ENCODE measurements at regions not wholly inside any gene's neighbourhood (a gene's known extent, or its start where the extent isn't known, plus 50 kb on each side); places are given as distances from the start of the nearest gene placed in this dataset.
A peak's percentile ranks its signal among the peaks of the same experiment; 100 is the strongest.

DNA sequence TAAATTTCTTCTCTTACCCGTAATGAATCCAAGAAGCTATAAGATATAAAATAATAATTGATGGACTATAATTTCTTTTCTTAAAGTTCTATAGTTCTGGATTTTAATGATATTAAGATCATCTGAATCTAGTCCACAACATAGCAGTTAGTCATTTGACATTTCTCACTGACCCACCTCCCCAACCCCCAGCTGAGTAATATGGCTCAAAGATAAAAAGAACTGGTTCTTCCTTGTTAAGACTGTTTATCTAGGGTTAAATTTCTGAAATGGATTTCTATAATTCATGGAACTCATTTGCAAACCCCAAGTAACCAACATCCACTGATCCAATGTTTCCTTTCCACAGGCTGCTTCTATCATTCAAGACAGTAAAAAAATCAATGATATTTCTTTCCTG, 133.9 kb upstream of the SOX9 start:
- no peak overlapping the region for H2AFZ ChIP-seq (ENCODE audit: control insufficient read depth, low read length)
- H4K20me1 ChIP-seq (ENCODE audit: control insufficient read depth, extremely low read depth, insufficient read depth, low read length), result no peaks in the 10 kb centered on the region
- peaks cover 41% of the 10 kb centered on the region for H3K4me1 ChIP-seq (ENCODE audit: control insufficient read depth, extremely low read depth, insufficient read depth, low read length)
- no peaks in the 10 kb centered on the region for H3K79me2 ChIP-seq (ENCODE audit: control insufficient read depth, insufficient read depth, low read length)
- DNase-seq (ENCODE audit: low read depth, low spot score) (no peak), FAIRE-seq (no peak)
- no peak overlapping the region for H3K4me2 ChIP-seq (ENCODE audit: control insufficient read depth, extremely low read depth, insufficient read depth, low read depth, low read length)
- TF ChIP-seq, protein P1, sequence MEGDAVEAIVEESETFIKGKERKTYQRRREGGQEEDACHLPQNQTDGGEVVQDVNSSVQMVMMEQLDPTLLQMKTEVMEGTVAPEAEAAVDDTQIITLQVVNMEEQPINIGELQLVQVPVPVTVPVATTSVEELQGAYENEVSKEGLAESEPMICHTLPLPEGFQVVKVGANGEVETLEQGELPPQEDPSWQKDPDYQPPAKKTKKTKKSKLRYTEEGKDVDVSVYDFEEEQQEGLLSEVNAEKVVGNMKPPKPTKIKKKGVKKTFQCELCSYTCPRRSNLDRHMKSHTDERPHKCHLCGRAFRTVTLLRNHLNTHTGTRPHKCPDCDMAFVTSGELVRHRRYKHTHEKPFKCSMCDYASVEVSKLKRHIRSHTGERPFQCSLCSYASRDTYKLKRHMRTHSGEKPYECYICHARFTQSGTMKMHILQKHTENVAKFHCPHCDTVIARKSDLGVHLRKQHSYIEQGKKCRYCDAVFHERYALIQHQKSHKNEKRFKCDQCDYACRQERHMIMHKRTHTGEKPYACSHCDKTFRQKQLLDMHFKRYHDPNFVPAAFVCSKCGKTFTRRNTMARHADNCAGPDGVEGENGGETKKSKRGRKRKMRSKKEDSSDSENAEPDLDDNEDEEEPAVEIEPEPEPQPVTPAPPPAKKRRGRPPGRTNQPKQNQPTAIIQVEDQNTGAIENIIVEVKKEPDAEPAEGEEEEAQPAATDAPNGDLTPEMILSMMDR (optimal IDR thresholded peaks at IDR 0.05 in 1 of 3, IDR thresholded peaks at IDR 0.05 in 1 of 3, conservative IDR thresholded peaks at IDR 0.05 in 1 of 3; ENCODE audit: extremely low read depth in 1 of 3, insufficient read depth in 2 of 3, low read length in 3 of 3), result no peak
- TF ChIP-seq EZH2 (IDR thresholded peaks at IDR 0.05; ENCODE audit: low read length), result no peak
- no peaks in the 10 kb centered on the region for H3K36me3 ChIP-seq (ENCODE audit: control insufficient read depth in 2 of 2, extremely low read depth in 1 of 2, insufficient read depth in 2 of 2, low read length in 2 of 2)
- no peak overlapping the region for H3K27ac ChIP-seq (ENCODE audit: control insufficient read depth, insufficient read depth, low read length)
- no peaks in the 10 kb centered on the region for H3K9me3 ChIP-seq (ENCODE audit: control insufficient read depth, low read depth, low read length)
- no peak overlapping the region for H3K9ac ChIP-seq (ENCODE audit: control insufficient read depth, extremely low read depth, insufficient read depth, low read length)
- no peak overlapping the region for H3K4me3 ChIP-seq (ENCODE audit: control insufficient read depth in 2 of 3, extremely low read depth in 1 of 3, insufficient read depth in 2 of 3, low read depth in 1 of 3, low read length in 3 of 3)
- H3K9me1 ChIP-seq (ENCODE audit: control insufficient read depth, extremely low read depth, insufficient read depth, low read length), result peaks cover 2% of the 10 kb centered on the region
- dilution Hi-C loops (cut with MboI; ENCODE audit: extremely low pct_ligation_motif_present, low sequenced_read_pairs), result no loop called here
- no peaks in the 10 kb centered on the region for H3K27me3 ChIP-seq (ENCODE audit: control insufficient read depth, extremely low read depth, insufficient read depth, low read length)

DNA sequence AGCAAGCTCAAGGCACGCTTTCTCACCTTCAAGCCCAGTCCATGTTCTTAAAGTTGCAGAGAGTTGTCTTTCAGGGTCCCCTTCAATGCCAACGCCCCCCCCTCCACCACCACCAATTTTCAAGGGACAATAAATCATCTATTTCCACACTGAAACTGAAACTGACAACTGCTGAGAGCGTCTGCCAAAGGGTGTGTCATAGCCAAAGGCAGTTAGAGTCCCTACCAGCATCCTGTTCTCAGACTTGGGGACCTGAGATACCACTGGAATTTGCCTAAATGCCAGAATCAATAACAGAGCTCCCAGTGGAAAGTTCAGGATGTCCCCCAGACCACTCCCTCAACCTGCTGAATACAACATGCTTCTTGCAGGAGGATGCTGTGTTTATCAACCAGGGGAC, 133.2 kb upstream of the SOX9 start:
- Histone ChIP-seq H3K9ac (ENCODE audit: control insufficient read depth, extremely low read depth, insufficient read depth, low read length) (no peak overlapping the region), H3K27me3 (ENCODE audit: control insufficient read depth, extremely low read depth, insufficient read depth, low read length) (no peaks in the 10 kb centered on the region), H3K79me2 (ENCODE audit: control insufficient read depth, insufficient read depth, low read length) (no peaks in the 10 kb centered on the region), H3K4me2 (ENCODE audit: control insufficient read depth, extremely low read depth, insufficient read depth, low read depth, low read length) (peak overlapping the region; percentile 61), H3K9me3 (ENCODE audit: control insufficient read depth, low read depth, low read length) (no peaks in the 10 kb centered on the region), H3K9me1 (ENCODE audit: control insufficient read depth, extremely low read depth, insufficient read depth, low read length) (peaks cover 2% of the 10 kb centered on the region), H2AFZ (ENCODE audit: control insufficient read depth, low read length) (no peak overlapping the region), H4K20me1 (ENCODE audit: control insufficient read depth, extremely low read depth, insufficient read depth, low read length) (no peaks in the 10 kb centered on the region), H3K36me3 (ENCODE audit: control insufficient read depth in 2 of 2, extremely low read depth in 1 of 2, insufficient read depth in 2 of 2, low read length in 2 of 2) (no peaks in the 10 kb centered on the region), H3K27ac (ENCODE audit: control insufficient read depth, insufficient read depth, low read length) (no peak overlapping the region), H3K4me1 (ENCODE audit: control insufficient read depth, extremely low read depth, insufficient read depth, low read length) (peaks cover 41% of the 10 kb centered on the region), H3K4me3 (ENCODE audit: control insufficient read depth in 2 of 3, extremely low read depth in 1 of 3, insufficient read depth in 2 of 3, low read depth in 1 of 3, low read length in 3 of 3) (no peak overlapping the region)
- TF ChIP-seq, protein P1 (optimal IDR thresholded peaks at IDR 0.05 in 1 of 3, IDR thresholded peaks at IDR 0.05 in 1 of 3, conservative IDR thresholded peaks at IDR 0.05 in 1 of 3; ENCODE audit: extremely low read depth in 1 of 3, insufficient read depth in 2 of 3, low read length in 3 of 3), result no peak
- TF ChIP-seq EZH2 (IDR thresholded peaks at IDR 0.05; ENCODE audit: low read length), result no peak
- dilution Hi-C loops (cut with MboI; ENCODE audit: extremely low pct_ligation_motif_present, low sequenced_read_pairs), result no loop called here
- peak; percentile 78 for FAIRE-seq
- DNase-seq (ENCODE audit: low read depth, low spot score), result no peak

Data from keratinocyte (primary cell).